ENCODE measurements at regions not wholly inside any gene's neighbourhood (a gene's known extent, or its start where the extent isn't known, plus 50 kb on each side); places are given as distances from the start of the nearest gene placed in this dataset.

DNA sequence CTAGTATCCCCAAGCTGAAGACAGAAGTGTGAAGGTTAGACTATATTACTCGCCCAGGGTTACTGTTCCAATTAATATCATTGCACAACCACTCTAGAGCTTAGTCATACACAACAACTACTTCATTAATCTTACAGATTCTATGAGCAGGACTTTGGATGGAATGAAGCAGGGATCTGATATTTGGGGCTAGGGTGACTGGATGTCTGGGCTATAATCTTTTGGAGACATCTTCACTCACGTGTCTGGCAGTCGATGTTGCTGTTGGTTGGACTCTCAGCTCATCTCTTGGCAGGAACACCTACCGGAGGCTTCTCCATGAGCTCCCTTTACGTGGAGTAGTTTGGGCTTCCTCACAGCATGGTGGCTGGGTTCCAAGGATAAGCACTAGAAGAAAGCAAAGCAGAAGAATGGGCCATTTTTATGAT lies 519.2 kb upstream of the B3GALT2 start:
- DNase-seq: no peak

DNA sequence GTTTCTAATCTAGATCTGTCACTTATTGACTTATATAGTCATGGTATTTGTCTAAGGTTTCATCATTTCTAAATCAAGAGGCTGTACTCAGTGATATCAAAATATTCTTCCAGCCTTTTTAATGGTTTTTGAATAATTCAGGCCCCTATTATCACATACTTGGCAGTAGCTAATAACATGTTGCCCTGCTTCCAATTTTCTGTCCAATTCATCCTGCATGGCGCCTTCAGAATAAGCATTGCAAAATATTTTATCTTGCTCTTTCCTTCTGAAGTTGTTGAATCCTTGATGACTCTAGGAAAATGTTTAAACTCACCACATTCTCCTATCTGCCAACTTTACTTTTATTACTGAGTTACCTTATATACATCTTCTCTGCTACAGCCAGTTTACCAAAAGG lies 517.2 kb upstream of the B3GALT2 start:
- DNase-seq: no peak
- Histone ChIP-seq H3K27ac (ENCODE audit: insufficient read depth, low read length, poor library complexity, severe bottlenecking) (no peak overlapping the region), H3K36me3 (ENCODE audit: control insufficient read depth, insufficient read depth, low read length) (no peaks in the 10 kb centered on the region), H3K4me3 (ENCODE audit: insufficient read depth, low read depth, low read length, poor library complexity, severe bottlenecking) (no peak overlapping the region), H3K4me1 (ENCODE audit: control insufficient read depth, insufficient read depth, low read length, poor library complexity, severe bottlenecking) (peaks cover 3% of the 10 kb centered on the region), H3K27me3 (replicated peaks; ENCODE audit: control insufficient read depth, insufficient read depth, low read length, poor library complexity, severe bottlenecking) (no peaks in the 10 kb centered on the region), H3K9me3 (ENCODE audit: control insufficient read depth, low read length) (no peaks in the 10 kb centered on the region)

More for the DNA sequence above, 519.2 kb upstream of the B3GALT2 start:
- Histone ChIP-seq H3K4me3 (ENCODE audit: insufficient read depth, low read depth, low read length, poor library complexity, severe bottlenecking) (no peak overlapping the region), H3K27ac (ENCODE audit: insufficient read depth, low read length, poor library complexity, severe bottlenecking) (no peak overlapping the region), H3K4me1 (ENCODE audit: control insufficient read depth, insufficient read depth, low read length, poor library complexity, severe bottlenecking) (peaks cover 1% of the 10 kb centered on the region), H3K27me3 (replicated peaks; ENCODE audit: control insufficient read depth, insufficient read depth, low read length, poor library complexity, severe bottlenecking) (no peaks in the 10 kb centered on the region), H3K9me3 (ENCODE audit: control insufficient read depth, low read length) (no peaks in the 10 kb centered on the region), H3K36me3 (ENCODE audit: control insufficient read depth, insufficient read depth, low read length) (no peaks in the 10 kb centered on the region)

DNA sequence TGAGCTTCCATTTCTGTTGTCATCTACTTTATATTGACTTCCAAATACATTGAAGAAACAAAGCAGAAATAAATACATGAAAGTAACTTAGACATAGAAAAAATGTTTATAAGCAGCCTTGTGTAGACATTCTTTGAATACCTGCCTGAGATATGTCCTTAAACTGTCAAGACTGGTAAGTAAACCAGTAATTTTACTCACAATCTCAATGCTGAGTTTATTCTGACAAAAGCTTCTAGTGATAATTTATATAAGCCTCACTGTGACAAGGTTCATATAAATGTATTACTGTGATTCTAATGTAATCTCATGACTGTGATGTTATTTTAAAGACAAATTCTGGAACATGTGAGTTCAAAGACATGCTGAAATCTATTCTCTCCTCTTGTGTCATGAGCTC lies 516.7 kb upstream of the B3GALT2 start:
- Histone ChIP-seq H3K27me3 (replicated peaks; ENCODE audit: control insufficient read depth, insufficient read depth, low read length, poor library complexity, severe bottlenecking) (no peaks in the 10 kb centered on the region), H3K27ac (ENCODE audit: insufficient read depth, low read length, poor library complexity, severe bottlenecking) (no peak overlapping the region)
- DNase-seq: no peak

DNA sequence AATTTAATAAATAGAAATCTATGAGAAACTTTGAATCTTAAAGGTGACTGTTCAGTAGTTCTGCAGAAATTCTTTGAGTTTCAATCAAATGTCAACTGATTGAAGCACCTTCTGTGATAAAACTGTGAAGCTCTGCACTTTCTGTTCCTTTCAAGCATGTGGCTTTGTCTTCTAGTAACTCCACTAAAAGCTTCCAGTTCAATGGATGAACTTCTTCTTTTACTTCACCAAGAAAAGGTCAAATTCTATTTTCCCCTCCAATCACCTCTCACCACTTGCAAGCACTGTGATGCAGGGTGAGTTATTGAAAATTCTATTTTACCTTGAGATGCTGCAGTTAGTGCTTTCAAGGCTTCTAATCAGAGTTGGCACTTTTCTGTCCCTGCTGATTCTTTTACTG lies 515.3 kb upstream of the B3GALT2 start:
- H3K36me3 ChIP-seq (ENCODE audit: control insufficient read depth, insufficient read depth, low read length): no peaks in the 10 kb centered on the region
- H3K4me1 ChIP-seq (ENCODE audit: control insufficient read depth, insufficient read depth, low read length, poor library complexity, severe bottlenecking): peaks cover 3% of the 10 kb centered on the region
- H3K27ac ChIP-seq (ENCODE audit: insufficient read depth, low read length, poor library complexity, severe bottlenecking): no peak overlapping the region
- no peak overlapping the region for H3K4me3 ChIP-seq (ENCODE audit: insufficient read depth, low read depth, low read length, poor library complexity, severe bottlenecking)
- no peaks in the 10 kb centered on the region for H3K27me3 ChIP-seq (replicated peaks; ENCODE audit: control insufficient read depth, insufficient read depth, low read length, poor library complexity, severe bottlenecking)
- H3K9me3 ChIP-seq (ENCODE audit: control insufficient read depth, low read length): no peaks in the 10 kb centered on the region
- DNase-seq: no peak

More for the DNA sequence above, 516.7 kb upstream of the B3GALT2 start:
- H3K4me1 ChIP-seq (ENCODE audit: control insufficient read depth, insufficient read depth, low read length, poor library complexity, severe bottlenecking): peaks cover 3% of the 10 kb centered on the region
- no peak overlapping the region for H3K4me3 ChIP-seq (ENCODE audit: insufficient read depth, low read depth, low read length, poor library complexity, severe bottlenecking)
- H3K9me3 ChIP-seq (ENCODE audit: control insufficient read depth, low read length): no peaks in the 10 kb centered on the region
- H3K36me3 ChIP-seq (ENCODE audit: control insufficient read depth, insufficient read depth, low read length): no peaks in the 10 kb centered on the region

DNA sequence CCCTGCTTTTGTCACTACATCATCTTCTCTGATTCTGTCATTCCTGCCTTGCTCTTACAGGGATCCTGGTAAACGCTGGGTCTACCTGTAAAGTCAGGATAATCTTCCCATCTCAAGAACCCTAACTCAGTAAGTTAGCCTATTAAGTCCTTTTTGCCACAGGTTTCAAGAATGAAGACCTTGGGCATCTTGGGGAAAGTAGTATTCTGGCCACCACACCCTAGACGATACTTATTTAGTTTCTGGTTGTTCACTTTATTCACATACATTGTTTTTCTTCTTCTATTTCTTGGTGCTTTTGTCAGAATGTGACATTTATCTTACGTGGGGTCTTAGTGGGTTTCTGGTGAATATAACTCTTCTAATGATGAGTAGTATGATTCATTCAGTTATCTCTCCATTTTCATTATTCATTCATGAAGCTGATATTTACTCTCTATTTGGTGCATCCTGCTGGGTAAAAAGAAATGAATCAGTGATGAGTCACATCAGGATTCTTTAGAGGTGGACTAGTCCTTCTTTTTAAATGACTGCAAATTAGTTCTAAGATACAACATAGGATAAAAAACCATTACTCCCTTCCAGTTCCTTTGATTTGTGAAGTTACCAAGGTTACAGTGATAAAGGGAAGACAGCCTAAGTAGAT lies 514.4 kb upstream of the B3GALT2 start:
- no peak overlapping the region for H3K4me3 ChIP-seq (ENCODE audit: insufficient read depth, low read depth, low read length, poor library complexity, severe bottlenecking)
- peaks cover 3% of the 10 kb centered on the region for H3K4me1 ChIP-seq (ENCODE audit: control insufficient read depth, insufficient read depth, low read length, poor library complexity, severe bottlenecking)
- DNase-seq: no peak
- H3K36me3 ChIP-seq (ENCODE audit: control insufficient read depth, insufficient read depth, low read length): no peaks in the 10 kb centered on the region
- no peak overlapping the region for H3K27ac ChIP-seq (ENCODE audit: insufficient read depth, low read length, poor library complexity, severe bottlenecking)
- H3K27me3 ChIP-seq (replicated peaks; ENCODE audit: control insufficient read depth, insufficient read depth, low read length, poor library complexity, severe bottlenecking): no peaks in the 10 kb centered on the region
- no peaks in the 10 kb centered on the region for H3K9me3 ChIP-seq (ENCODE audit: control insufficient read depth, low read length)

DNA sequence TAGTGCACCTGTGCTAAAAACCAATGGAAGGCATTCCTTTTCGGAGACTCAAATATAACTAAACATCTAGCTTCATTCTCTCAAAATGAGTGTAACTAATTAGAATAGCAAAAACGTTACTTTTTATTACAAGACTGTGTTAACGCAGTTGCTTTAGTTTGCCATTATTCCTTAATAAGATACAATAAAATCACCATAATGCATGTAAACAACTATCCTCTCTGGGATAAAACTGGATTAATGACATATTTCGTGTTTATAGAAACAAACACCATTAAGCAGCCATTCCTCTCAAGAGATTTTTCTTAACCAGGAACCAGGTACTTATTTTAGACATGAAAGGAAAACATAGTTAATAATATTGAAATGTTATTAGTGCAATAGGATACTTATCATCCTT lies 512.8 kb upstream of the B3GALT2 start:
- no peaks in the 10 kb centered on the region for H3K27me3 ChIP-seq (replicated peaks; ENCODE audit: control insufficient read depth, insufficient read depth, low read length, poor library complexity, severe bottlenecking)
- no peak overlapping the region for H3K4me3 ChIP-seq (ENCODE audit: insufficient read depth, low read depth, low read length, poor library complexity, severe bottlenecking)
- no peaks in the 10 kb centered on the region for H3K9me3 ChIP-seq (ENCODE audit: control insufficient read depth, low read length)
- H3K27ac ChIP-seq (ENCODE audit: insufficient read depth, low read length, poor library complexity, severe bottlenecking): no peak overlapping the region
- H3K36me3 ChIP-seq (ENCODE audit: control insufficient read depth, insufficient read depth, low read length): no peaks in the 10 kb centered on the region
- DNase-seq: no peak
- H3K4me1 ChIP-seq (ENCODE audit: control insufficient read depth, insufficient read depth, low read length, poor library complexity, severe bottlenecking): peaks cover 3% of the 10 kb centered on the region

DNA sequence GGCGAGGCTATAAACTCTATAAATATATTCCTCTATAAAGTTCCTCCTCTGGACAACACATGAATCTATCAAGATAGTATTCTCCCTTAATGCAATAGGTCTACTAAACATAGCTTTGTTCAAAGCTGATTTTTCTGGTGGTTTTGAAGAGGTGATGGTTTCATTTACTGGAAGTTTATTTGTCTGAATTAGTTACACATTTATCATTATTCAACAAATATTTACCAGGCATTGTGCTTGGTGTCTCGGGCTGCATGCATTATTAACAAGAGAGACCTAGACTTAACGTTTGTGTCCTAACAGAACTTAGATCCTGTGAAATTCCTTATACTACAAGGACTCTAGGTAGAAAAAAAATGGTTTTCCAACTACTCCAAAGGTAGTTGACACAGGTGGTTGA lies 511.4 kb upstream of the B3GALT2 start:
- H3K4me3 ChIP-seq (ENCODE audit: insufficient read depth, low read depth, low read length, poor library complexity, severe bottlenecking): no peak overlapping the region
- H3K4me1 ChIP-seq (ENCODE audit: control insufficient read depth, insufficient read depth, low read length, poor library complexity, severe bottlenecking): peaks cover 3% of the 10 kb centered on the region
- H3K27ac ChIP-seq (ENCODE audit: insufficient read depth, low read length, poor library complexity, severe bottlenecking): no peak overlapping the region

DNA sequence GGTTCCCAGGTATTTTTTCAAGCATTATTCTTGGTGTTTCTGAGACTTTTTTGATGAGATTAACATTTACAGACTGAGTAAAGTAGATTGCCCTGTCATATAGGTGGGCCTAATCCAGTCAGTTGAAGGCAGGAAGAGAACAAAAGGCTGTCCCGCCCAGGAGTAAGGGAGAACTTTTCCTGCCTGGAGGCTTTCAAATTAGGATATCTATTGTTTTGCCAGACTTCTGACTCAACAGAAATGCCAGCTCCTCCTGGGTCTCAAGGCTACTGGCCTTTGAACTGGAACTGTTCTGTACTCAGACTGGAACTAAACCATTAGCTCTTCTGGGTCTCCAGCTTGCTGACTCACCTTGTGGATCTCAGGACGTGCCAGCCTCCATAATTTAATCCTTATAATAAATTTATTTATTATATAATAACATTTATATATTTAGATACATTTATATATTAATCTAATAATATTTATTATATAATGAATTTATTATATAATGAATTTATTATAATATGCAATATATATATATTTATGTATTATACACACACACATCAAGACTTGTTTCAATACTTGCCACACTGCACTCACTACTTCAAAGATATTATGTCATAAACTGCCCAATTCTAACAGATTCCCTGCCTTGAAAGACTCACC lies 510.8 kb upstream of the B3GALT2 start:
- H3K36me3 ChIP-seq (ENCODE audit: control insufficient read depth, insufficient read depth, low read length): no peaks in the 10 kb centered on the region
- no peak for DNase-seq
- no peak overlapping the region for H3K4me3 ChIP-seq (ENCODE audit: insufficient read depth, low read depth, low read length, poor library complexity, severe bottlenecking)

More for the DNA sequence above, 511.4 kb upstream of the B3GALT2 start:
- Histone ChIP-seq H3K9me3 (ENCODE audit: control insufficient read depth, low read length) (no peaks in the 10 kb centered on the region), H3K27me3 (replicated peaks; ENCODE audit: control insufficient read depth, insufficient read depth, low read length, poor library complexity, severe bottlenecking) (no peaks in the 10 kb centered on the region), H3K36me3 (ENCODE audit: control insufficient read depth, insufficient read depth, low read length) (no peaks in the 10 kb centered on the region)
- DNase-seq: no peak

DNA sequence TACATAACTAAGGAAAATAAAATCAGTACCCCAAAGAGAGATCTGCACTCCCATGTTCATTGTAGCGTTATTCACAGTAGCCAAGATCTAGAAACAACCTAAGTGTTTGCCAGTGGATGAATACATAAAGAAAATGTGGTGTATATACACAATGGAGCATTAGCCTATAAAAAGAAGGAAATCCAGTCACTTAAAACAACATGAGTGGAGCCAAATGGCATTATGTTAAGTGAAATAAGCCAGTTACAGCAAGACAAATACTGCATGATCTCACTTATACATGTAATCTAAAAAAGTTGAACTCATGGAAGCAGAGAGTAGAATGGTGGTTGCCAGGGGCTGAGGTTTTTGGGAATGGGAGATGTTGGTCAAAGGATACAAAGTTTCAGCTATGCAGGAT lies 508.3 kb upstream of the B3GALT2 start:
- no peaks in the 10 kb centered on the region for H3K36me3 ChIP-seq (ENCODE audit: control insufficient read depth, insufficient read depth, low read length)
- H3K9me3 ChIP-seq (ENCODE audit: control insufficient read depth, low read length): no peaks in the 10 kb centered on the region
- H3K27ac ChIP-seq (ENCODE audit: insufficient read depth, low read length, poor library complexity, severe bottlenecking): no peak overlapping the region
- no peak for DNase-seq
- no peak overlapping the region for H3K4me3 ChIP-seq (ENCODE audit: insufficient read depth, low read depth, low read length, poor library complexity, severe bottlenecking)
- no peaks in the 10 kb centered on the region for H3K4me1 ChIP-seq (ENCODE audit: control insufficient read depth, insufficient read depth, low read length, poor library complexity, severe bottlenecking)
- H3K27me3 ChIP-seq (replicated peaks; ENCODE audit: control insufficient read depth, insufficient read depth, low read length, poor library complexity, severe bottlenecking): no peaks in the 10 kb centered on the region

More for the DNA sequence above, 510.8 kb upstream of the B3GALT2 start:
- H3K4me1 ChIP-seq (ENCODE audit: control insufficient read depth, insufficient read depth, low read length, poor library complexity, severe bottlenecking): peaks cover 3% of the 10 kb centered on the region
- H3K27ac ChIP-seq (ENCODE audit: insufficient read depth, low read length, poor library complexity, severe bottlenecking): no peak overlapping the region
- H3K9me3 ChIP-seq (ENCODE audit: control insufficient read depth, low read length): no peaks in the 10 kb centered on the region
- no peaks in the 10 kb centered on the region for H3K27me3 ChIP-seq (replicated peaks; ENCODE audit: control insufficient read depth, insufficient read depth, low read length, poor library complexity, severe bottlenecking)

DNA sequence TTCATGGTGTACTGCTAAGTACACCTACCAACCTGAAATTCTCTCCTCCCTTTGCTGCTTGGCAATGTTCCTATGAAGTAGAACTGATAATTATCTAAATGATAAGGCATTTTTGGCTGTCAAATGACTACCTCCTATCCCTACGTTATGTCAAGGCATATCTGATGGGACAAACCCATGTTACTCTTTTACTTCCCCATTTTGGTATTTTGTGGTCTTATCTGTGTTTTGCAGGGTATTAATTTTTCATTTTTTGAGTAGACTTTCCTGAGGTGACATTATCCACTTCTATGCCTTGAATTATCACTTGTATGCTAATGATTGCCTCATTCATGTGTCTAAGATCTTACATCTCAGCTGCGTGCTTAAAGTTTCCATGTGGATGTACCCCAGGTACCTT lies 499.6 kb upstream of the B3GALT2 start:
- no peaks in the 10 kb centered on the region for H3K4me1 ChIP-seq (ENCODE audit: control insufficient read depth, insufficient read depth, low read length, poor library complexity, severe bottlenecking)
- H3K36me3 ChIP-seq (ENCODE audit: control insufficient read depth, insufficient read depth, low read length): no peaks in the 10 kb centered on the region
- no peaks in the 10 kb centered on the region for H3K9me3 ChIP-seq (ENCODE audit: control insufficient read depth, low read length)
- DNase-seq: no peak
- no peaks in the 10 kb centered on the region for H3K27me3 ChIP-seq (replicated peaks; ENCODE audit: control insufficient read depth, insufficient read depth, low read length, poor library complexity, severe bottlenecking)
- no peak overlapping the region for H3K4me3 ChIP-seq (ENCODE audit: insufficient read depth, low read depth, low read length, poor library complexity, severe bottlenecking)
- H3K27ac ChIP-seq (ENCODE audit: insufficient read depth, low read length, poor library complexity, severe bottlenecking): no peak overlapping the region
